ENCODE measurements at regions not wholly inside any gene's neighbourhood (a gene's known extent, or its start where the extent isn't known, plus 50 kb on each side); places are given as distances from the start of the nearest gene placed in this dataset.

- no peak for TF ChIP-seq CTCF (IDR thresholded peaks at IDR 0.05; ENCODE audit: low read length)
- TF ChIP-seq EZH2phosphoT487 (IDR thresholded peaks at IDR 0.05; ENCODE audit: low read length): no peak
- TF ChIP-seq EZH2 (optimal IDR thresholded peaks at IDR 0.05; ENCODE audit: low read depth, low read length): no peak
Measured at GRCh38 chr1:116311756-116312680, 61.0 kb upstream of the ATP1A1 start.
